ENCODE measurements at regions not wholly inside any gene's neighbourhood (a gene's known extent, or its start where the extent isn't known, plus 50 kb on each side); places are given as distances from the start of the nearest gene placed in this dataset.

DNA sequence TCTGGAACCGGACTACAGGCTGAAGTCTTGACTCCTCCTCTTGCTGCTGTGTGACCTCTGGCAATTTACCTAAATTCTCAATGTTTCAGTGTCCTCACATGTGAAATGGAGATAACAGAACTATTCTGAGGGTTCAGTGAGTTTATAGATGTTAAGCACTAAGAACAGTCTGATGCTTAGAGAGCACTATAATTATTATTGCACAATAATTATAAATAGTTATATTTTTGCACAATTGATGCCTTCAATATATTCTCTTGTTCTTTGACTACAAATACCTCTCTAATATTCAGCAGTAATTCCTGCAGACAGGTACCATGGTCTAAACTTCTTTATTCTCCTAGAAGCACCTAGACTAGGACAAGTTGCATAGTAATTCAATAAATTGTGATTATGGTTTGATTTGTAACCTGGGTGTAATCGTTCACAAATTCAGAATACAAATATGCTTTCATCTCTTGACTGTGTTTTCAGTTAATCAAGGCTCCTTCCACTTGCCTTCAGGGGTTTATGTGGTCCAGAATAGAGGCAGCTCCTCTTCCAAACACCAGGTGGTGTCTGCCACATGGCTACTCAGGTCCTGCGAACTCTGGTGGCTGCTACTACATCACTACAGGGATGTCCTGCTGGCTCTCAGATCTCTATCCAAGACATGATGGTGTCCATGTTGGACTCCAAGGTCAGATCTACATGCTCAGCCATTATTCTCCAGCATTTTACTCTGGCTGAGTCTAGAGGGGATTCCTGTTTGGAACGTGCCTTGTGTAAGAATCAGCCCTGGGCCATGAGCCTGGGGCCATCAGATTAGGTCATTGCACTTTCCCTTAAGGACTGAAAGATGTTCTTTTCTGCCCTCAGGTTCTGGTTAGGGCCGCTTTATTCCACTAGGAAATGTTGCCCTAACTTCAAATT lies 103.4 kb downstream of the QRFPR start:
- no peak for ATAC-seq
- DNase-seq: no peak
- intact Hi-C loops (cut with micrococcal nuclease): no loop called here

DNA sequence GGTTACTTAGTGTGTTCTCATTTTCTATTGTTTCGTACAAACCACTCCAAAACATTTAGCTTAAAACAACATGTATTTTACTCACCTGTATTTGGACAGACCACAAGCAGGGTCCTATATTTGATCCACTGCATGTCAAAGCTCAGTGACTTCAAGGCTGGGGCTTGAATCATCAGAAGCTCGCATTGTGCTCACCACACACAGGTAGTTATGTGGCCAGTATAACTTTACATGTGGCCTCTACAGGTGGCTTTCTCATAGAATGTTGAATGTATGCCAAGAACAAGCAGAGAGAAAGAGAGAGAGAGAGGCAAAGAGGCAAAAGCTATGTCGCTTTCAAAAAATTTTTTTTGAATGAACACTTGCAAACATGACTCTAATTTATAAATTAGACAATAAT lies 107.6 kb downstream of the QRFPR start:
- intact Hi-C loops (cut with micrococcal nuclease): no loop called here
- ATAC-seq (no peak), DNase-seq (no peak)

DNA sequence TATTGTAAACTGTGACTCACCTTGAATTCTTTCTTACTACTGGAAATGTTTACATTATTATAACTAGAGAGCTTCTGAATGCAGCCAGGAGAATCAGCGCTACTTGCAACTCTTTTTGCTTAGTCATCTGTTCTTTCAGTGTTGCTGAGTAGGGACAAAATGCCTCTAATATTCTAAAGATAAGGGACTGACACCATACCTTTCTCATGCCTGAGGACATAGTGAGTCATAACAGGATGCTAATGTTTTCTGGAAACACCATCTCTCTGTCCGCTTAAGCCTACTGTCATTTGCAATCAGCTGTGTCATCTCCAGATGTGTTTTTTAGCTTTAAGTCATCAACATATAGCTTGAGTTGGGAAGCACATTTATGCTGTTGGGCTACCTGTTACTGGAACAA lies 108.3 kb downstream of the QRFPR start:
- DNase-seq: no peak
- intact Hi-C loops (cut with micrococcal nuclease): no loop called here
- ATAC-seq: no peak

- no peak for DNase-seq
- intact Hi-C loops (cut with micrococcal nuclease): no loop called here
- no peak for ATAC-seq
Measured at GRCh38 chr4:121270389-121270788, 106.3 kb upstream of the TNIP3 start.

DNA sequence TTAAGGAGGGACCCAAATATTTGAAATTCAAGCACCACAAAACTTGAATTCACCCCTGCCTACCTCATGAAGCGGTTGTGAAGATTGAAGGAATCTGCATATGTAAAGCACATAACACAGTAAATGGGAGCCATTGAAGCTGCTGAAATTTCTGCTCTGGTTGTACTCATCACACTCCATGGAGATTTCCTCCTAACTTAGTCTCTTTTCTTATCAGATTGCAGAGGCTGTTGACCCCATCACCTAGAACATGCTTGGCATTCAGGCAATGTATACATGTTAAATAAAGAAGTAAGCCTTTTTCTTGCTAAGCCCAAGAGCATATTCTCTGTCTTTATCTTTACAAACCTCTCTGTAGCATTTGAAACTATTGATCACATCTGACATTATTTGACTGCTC lies 104.9 kb upstream of the TNIP3 start:
- DNase-seq (no peak), ATAC-seq (no peak)
- intact Hi-C loops (cut with micrococcal nuclease): no loop called here

GRCh38 chr4:121266982-121267381 lies 102.9 kb upstream of the TNIP3 start:
- intact Hi-C loops (cut with micrococcal nuclease): no loop called here
- DNase-seq (no peak), ATAC-seq (no peak)

DNA sequence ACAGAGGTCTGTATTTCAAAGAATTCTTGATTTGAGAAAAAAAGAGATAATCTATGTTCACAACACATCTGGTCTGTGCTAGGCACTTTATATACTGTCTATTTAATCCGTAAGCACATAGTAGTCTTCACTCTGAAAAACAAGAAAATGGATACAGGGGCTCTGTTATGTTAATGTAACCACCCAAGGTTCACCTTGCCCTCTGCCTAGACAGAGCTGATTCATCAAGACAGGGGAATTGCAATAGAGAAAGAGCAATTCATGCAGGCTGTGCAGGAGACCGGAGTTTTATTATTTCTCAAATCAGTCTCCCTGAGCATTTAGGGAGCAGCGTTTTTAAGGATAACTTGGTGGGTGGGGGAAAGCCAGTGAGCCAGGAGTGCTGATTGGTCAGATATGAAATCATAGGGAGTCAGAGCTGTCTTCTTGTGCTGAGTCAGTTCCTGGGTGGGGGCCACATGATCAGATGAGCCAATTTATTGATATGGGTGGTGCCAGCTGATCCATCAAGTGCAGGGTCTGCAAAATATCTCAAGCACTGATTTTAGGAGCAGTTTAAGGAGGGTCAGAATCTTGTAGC lies 92.9 kb upstream of the TNIP3 start:
- ATAC-seq: no peak
- intact Hi-C loops (cut with micrococcal nuclease): loop anchor here (10.0 kb wide), 1 partner anchor 1102 kb away; no protein-coding TSS in a partner anchor
- no peak for DNase-seq

GRCh38 chr4:121255986-121256750 lies 92.0 kb upstream of the TNIP3 start:
- DNase-seq (no peak), ATAC-seq (no peak)
- intact Hi-C loops (cut with micrococcal nuclease): loop anchor here (10.0 kb wide), 1 partner anchor 1101 kb away; no protein-coding TSS in a partner anchor

- ATAC-seq: no peak
- intact Hi-C loops (cut with micrococcal nuclease): loop anchor here (10.0 kb wide), 1 partner anchor 1099 kb away; no protein-coding TSS in a partner anchor
- DNase-seq: no peak
Measured at GRCh38 chr4:121253961-121254360, 89.8 kb upstream of the TNIP3 start.

GRCh38 chr4:121252224-121252806 lies 88.2 kb upstream of the TNIP3 start:
- ATAC-seq (peak; percentile 69), DNase-seq (peak; percentile 64)
- intact Hi-C loops (cut with micrococcal nuclease): loop anchor here (1.0 to 10.0 kb wide), 2 partner anchors 59 to 1098 kb away; no protein-coding TSS in a partner anchor

DNA sequence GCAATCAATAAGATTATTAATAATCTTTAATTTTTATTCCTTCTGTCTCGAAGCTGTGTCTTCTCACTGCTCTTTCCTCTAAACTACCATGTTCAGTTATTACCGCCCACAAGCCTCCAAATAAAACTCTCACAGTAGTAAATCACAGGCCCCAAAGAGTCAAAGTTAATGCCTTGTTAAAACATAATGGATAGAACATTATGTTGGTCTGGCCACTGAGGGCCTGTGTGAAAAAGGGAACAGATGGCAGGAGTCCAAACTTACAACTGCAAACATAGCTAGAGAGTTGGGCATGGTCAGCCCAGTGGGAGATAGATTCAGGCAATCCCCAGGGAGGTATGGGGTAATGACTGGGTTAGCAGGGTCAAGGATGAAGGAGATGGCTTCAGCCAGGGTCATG lies 84.6 kb upstream of the TNIP3 start:
- intact Hi-C loops (cut with micrococcal nuclease): no loop called here
- DNase-seq (no peak), ATAC-seq (no peak)

DNA sequence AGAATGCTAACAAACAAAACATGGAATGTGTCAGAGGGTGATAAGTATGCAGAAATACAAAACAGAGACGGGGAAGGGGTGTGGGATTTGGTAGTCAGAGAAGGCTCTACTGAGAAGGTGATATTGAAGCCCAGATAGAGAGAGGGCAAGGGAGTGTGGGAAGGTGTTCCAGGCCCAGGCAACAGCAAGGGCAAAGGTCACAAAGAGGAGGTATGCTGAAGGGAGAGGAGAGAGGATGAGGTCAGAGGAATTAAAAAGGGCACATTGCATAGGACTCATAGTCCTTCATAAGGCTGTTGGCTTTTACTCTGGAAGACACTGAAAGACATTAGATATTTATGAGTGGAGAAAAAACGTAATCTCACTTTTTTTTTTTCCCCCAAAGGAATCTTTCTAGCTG lies 82.6 kb upstream of the TNIP3 start:
- DNase-seq: no peak
- intact Hi-C loops (cut with micrococcal nuclease): no loop called here
- no peak for ATAC-seq

DNA sequence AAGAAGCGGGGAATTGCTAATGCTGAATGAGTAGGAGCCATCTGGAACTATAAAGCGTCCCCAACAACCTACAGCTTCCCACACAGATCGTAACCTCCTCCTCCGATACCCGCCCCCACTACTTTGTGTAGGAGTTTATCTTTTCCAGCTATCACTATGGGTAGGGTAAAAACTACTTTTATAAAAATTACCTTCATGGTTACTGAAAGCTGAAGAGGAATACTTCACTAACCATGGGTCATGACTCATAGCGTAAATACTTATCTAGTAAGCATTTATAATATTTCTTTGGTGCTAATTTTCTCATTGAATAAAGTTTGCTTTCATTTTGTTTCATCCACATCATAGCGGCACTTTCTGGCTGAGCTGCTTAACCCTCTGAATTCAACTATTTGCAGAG lies 79.4 kb upstream of the TNIP3 start:
- DNase-seq (no peak), ATAC-seq (no peak)
- intact Hi-C loops (cut with micrococcal nuclease): no loop called here

DNA sequence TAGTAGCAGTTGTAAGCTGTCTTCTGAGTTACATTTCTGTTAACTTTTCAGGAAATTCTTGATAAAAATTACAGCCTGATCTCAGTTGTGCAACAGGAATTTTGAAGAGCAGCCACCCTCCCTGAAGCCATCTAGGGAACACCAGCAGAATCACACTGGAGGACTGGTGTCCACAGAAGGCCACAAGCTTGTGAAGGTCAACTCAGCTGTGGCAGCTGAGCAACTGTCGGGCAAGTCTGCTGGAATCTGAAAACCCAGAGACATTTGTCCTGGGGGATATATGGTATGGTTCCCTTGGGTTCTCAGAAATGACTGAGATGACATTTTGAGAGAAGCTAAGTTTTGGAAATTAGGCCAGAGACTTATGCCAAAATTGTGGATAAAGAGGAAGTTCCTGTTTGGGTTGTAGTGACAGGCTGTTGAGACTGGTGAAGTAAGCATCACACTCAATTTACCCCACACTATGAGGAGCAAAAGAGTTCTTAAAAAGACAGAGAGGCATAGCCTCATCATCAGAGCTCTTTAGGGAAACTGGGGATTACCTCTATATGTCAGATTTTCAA lies 78.1 kb upstream of the TNIP3 start:
- ATAC-seq: no peak
- intact Hi-C loops (cut with micrococcal nuclease): no loop called here
- no peak for DNase-seq

DNA sequence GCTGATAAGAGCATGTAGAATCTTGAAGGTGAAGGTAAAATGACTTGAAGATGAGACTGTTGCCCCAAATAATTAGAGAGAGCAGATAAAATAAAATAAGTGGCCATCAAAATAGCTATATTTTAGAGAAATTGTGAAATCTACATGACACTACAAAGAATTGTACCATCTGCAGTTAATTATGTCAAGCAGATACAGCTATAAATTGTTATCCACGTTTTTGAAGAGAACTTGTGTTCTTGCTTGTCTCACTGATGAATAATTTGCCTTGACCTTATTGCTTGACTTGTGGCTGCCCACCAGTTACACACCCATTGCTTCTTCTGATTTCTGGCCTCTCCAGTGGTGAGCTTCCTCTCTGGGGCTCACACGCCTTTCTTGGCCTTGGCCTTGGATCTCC lies 75.8 kb upstream of the TNIP3 start:
- DNase-seq (no peak), ATAC-seq (no peak)
- intact Hi-C loops (cut with micrococcal nuclease): no loop called here

DNA sequence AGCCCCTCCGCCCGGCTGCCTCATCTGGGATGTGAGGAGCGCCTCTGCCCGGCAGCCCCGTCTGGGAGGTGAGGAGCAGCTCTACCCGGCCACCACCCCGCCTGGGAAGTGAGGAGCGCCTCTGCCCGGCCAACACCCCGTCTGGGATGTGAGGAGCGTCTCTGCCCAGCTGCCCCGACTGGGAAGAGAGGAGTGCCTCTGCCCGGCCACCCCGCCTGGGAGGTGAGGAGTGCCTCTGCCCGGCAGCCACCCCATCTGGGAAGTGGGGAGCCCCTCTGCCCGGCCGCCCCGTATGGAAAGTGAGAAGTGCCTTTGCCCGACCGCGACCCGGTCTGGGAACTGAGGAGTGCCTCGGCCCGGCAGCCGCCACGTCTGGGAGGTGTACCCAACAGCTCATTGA lies 74.3 kb upstream of the TNIP3 start:
- intact Hi-C loops (cut with micrococcal nuclease): no loop called here
- no peak for DNase-seq
- no peak for ATAC-seq

DNA sequence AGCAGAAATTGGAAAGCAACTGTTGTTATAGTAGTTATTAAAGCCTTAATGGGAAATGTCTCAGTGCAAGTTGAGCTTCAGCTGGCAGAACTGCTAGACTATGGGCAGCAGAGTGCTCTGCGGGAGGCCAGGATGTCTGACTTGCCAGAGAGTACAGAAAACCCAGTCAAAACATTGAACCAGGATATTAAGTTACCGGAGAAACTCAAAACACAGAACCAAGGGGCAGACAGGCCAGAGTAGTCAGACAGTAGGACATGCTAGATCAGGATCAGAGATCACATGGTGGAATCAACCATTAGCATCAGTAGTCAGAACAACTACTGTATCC lies 72.9 kb upstream of the TNIP3 start:
- ATAC-seq (no peak), DNase-seq (no peak)
- intact Hi-C loops (cut with micrococcal nuclease): no loop called here

DNA sequence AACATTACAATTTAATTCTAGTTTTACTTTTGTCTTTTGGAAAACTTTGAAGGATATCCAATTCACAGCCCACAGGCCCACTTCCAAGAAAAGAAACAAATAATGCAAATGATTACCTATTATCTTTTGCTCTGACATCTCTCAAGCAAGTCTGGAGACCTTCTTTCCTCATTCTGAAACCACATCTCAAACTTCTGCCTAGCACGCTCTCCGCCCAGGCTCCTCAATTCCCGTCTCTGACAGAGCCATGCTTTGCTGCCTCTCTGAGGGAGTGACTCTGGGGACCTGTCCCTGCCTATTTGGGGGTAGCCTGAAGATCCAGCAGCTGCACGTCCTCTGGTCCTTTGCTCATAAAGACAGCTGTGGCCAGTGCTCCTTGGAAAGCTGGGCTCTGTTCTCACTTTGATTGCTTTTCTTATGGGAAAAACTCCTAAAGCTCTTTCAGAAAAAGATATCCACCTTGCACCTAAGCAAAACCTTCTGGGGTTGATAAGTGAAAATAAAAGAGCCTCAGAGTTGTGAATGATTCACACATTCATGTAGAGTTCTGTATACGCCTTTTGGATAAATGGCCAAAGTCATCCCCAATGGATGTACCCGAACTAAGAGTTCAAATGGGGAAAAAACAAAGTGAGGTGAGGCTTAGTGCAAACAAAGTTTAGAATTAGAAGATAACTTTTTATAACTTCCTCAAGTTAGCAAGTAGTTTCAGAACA lies 72.4 kb upstream of the TNIP3 start:
- ATAC-seq: no peak
- intact Hi-C loops (cut with micrococcal nuclease): no loop called here
- DNase-seq: no peak

- ATAC-seq: no peak
- intact Hi-C loops (cut with micrococcal nuclease): no loop called here
- no peak for DNase-seq
Measured at GRCh38 chr4:121233982-121234381, 69.9 kb upstream of the TNIP3 start.

Measured in left ventricle myocardium superior (tissue), 1 donor.